HG03196 (cell line): ENCODE measurements at regions not wholly inside any gene's neighbourhood (a gene's known extent, or its start where the extent isn't known, plus 50 kb on each side); places are given as distances from the start of the nearest gene placed in this dataset.

Experiments
- ATAC-seq: cut with Tn5 transposase; IDR thresholded peaks from one replicate; pipeline ENCODE4 v1.9.1; 2021; ENCODE audit not compliant: unreplicated experiment

GRCh38 chrX:45258731-45259402 lies 58.2 kb upstream of the DIPK2B start:
- ATAC-seq = no peak
